IPS-18a (cell line): ENCODE measurements at regions not wholly inside any gene's neighbourhood (a gene's known extent, or its start where the extent isn't known, plus 50 kb on each side); places are given as distances from the start of the nearest gene placed in this dataset.

Source experiments
- H3K27ac ChIP-seq: one replicate; pipeline ENCODE4 v1.5.1; 2013; ENCODE audit warnings: low read length
- H3K27me3 ChIP-seq: one replicate; pipeline ENCODE4 v1.6.1; 2013; ENCODE audit warnings: mild to moderate bottlenecking, low read length; ENCODE audit not compliant: control insufficient read depth, insufficient read depth
- H3K36me3 ChIP-seq: one replicate; pipeline ENCODE4 v1.6.1; 2013; ENCODE audit warnings: low read depth, low read length; ENCODE audit not compliant: control insufficient read depth
- H3K4me1 ChIP-seq: one replicate; pipeline ENCODE4 v1.6.1; 2013; ENCODE audit warnings: low read depth, low read length; ENCODE audit not compliant: control insufficient read depth
- H3K4me3 ChIP-seq: one replicate; pipeline ENCODE4 v1.5.1; 2013; ENCODE audit warnings: low read length
- H3K9ac ChIP-seq: one replicate; pipeline ENCODE4 v1.6.1; 2013; ENCODE audit warnings: mild to moderate bottlenecking, low read length, moderate library complexity
- H3K9me3 ChIP-seq: one replicate; pipeline ENCODE4 v1.6.1; 2013; ENCODE audit warnings: low read depth, low read length; ENCODE audit not compliant: control insufficient read depth

- Histone ChIP-seq H3K4me1 (peaks cover 5% of the 10 kb centered on the region), H3K27me3 (no peaks in the 10 kb centered on the region), H3K9me3 (peaks cover 5% of the 10 kb centered on the region), H3K36me3 (no peaks in the 10 kb centered on the region), H3K27ac (no peak overlapping the region), H3K4me3 (no peak overlapping the region), H3K9ac (no peak overlapping the region)
Measured at GRCh38 chr14:98982986-98983385, 289.0 kb downstream of the BCL11B start.

DNA sequence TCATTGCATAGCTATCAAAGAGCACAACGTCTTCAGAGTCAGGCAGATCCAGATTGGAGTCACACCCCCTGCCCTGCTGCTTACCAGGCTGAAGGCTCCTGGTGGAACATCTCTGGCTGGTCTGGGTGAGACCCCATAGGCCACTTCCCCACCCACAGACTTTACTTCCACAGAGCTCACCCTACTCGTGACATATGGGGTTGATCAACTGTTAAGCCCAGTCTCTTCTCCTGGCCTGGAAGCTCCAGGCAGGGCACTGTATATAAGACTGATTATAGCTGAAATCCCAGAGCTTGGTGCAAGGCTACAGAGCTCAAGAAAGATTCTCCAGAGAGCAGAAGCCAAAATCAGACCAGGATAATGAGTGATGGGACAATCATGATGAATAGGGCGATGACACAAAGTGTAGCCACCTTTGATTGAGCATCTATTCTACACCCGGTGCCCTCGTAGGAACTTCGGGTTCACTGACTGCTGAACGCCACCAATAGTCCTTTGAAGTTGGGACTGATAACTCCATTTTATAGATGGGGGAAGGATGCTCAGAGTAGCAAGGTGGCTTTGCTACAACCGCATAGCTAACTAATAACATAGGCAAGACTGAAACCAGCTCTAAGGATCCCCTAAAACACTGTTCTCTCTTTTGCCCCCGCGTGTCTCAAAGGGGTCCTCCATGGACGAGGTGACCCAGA, 287.8 kb downstream of the BCL11B start:
- Histone ChIP-seq H3K9me3 (no peaks in the 10 kb centered on the region), H3K36me3 (no peaks in the 10 kb centered on the region), H3K27me3 (no peaks in the 10 kb centered on the region), H3K4me1 (peaks cover 5% of the 10 kb centered on the region), H3K9ac (no peak overlapping the region), H3K4me3 (no peak overlapping the region), H3K27ac (no peak overlapping the region)

DNA sequence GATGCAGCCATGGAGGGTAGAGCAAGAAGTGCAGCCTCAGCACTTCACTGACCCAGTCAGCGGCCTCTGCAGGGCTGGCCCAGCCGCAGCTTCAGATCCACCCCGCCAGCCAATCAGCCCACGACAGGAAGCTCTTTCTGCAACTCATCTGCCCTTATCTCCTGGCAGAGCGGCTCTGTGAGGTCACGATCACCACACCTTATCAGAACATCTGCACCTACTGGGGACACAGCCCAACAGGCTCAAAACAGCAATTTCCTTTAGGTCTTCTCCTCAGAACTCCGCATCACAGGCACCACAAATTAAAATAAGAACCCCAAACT, 287.3 kb downstream of the BCL11B start:
- no peaks in the 10 kb centered on the region for H3K36me3 ChIP-seq
- H3K9me3 ChIP-seq, result no peaks in the 10 kb centered on the region
- H3K4me1 ChIP-seq, result peaks cover 5% of the 10 kb centered on the region
- H3K9ac ChIP-seq, result no peak overlapping the region
- H3K4me3 ChIP-seq, result no peak overlapping the region
- no peaks in the 10 kb centered on the region for H3K27me3 ChIP-seq
- H3K27ac ChIP-seq, result no peak overlapping the region

DNA sequence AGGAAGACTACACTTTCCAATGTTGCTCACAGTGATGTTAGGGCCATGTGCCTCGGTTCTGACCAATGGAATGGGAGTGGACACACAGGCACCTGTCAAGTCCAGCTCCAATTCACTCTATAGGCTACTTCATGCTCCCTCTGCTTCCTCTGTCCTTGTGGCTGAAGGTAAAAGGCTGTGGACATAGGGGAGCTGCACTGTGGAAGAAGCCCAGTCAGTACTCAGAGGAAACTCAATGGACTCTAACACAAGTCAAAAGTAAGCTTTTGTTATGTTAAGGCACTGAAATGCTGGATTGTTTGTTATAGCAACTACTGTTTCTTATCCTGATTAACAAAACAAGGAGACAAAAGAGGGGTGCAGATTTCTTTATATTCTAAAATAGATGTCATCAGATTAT, 278.2 kb downstream of the BCL11B start:
- Histone ChIP-seq H3K9me3 (no peaks in the 10 kb centered on the region), H3K36me3 (no peaks in the 10 kb centered on the region), H3K9ac (no peak overlapping the region), H3K27ac (no peak overlapping the region), H3K4me3 (no peak overlapping the region), H3K4me1 (peaks cover 9% of the 10 kb centered on the region), H3K27me3 (no peaks in the 10 kb centered on the region)

- Histone ChIP-seq H3K27me3 (no peaks in the 10 kb centered on the region), H3K36me3 (no peaks in the 10 kb centered on the region), H3K4me1 (peaks cover 9% of the 10 kb centered on the region), H3K9me3 (no peaks in the 10 kb centered on the region), H3K9ac (no peak overlapping the region), H3K27ac (no peak overlapping the region), H3K4me3 (no peak overlapping the region)
Measured at GRCh38 chr14:98994561-98994960, 277.4 kb downstream of the BCL11B start.

GRCh38 chr14:98997526-98998205, 274.3 kb downstream of the BCL11B start:
- no peak overlapping the region for H3K4me3 ChIP-seq
- no peak overlapping the region for H3K9ac ChIP-seq
- no peaks in the 10 kb centered on the region for H3K9me3 ChIP-seq
- H3K27ac ChIP-seq, result no peak overlapping the region
- H3K4me1 ChIP-seq, result peaks cover 15% of the 10 kb centered on the region
- H3K36me3 ChIP-seq, result no peaks in the 10 kb centered on the region
- H3K27me3 ChIP-seq, result no peaks in the 10 kb centered on the region

- Histone ChIP-seq H3K4me3 (no peak overlapping the region), H3K27ac (no peak overlapping the region), H3K27me3 (no peaks in the 10 kb centered on the region), H3K4me1 (peaks cover 6% of the 10 kb centered on the region), H3K9ac (no peak overlapping the region), H3K36me3 (no peaks in the 10 kb centered on the region), H3K9me3 (no peaks in the 10 kb centered on the region)
Measured at GRCh38 chr14:98999345-98999744, 272.7 kb downstream of the BCL11B start.

DNA sequence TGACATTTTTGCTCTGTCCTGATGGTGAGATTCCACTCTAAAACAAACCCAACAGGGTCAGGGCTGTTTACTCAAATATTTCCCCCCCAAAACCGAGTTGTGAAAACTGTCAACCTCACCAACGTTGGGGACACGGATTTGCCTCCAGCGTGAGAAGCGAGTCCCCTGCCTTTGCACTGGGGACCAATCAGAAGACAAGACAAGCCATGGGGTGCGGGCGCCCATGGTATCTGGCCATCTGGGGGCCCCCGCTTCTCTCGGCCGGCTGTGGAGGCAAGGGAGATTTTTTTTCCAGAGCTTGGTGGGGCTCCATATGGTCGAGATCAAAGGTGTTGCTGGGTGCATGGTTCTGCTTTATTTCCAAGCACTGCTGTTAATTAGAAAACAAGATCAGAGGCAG, 272.1 kb downstream of the BCL11B start:
- H3K4me3 ChIP-seq, result no peak overlapping the region
- no peak overlapping the region for H3K9ac ChIP-seq
- no peaks in the 10 kb centered on the region for H3K27me3 ChIP-seq
- no peaks in the 10 kb centered on the region for H3K9me3 ChIP-seq
- no peak overlapping the region for H3K27ac ChIP-seq
- no peaks in the 10 kb centered on the region for H3K36me3 ChIP-seq
- peaks cover 6% of the 10 kb centered on the region for H3K4me1 ChIP-seq

DNA sequence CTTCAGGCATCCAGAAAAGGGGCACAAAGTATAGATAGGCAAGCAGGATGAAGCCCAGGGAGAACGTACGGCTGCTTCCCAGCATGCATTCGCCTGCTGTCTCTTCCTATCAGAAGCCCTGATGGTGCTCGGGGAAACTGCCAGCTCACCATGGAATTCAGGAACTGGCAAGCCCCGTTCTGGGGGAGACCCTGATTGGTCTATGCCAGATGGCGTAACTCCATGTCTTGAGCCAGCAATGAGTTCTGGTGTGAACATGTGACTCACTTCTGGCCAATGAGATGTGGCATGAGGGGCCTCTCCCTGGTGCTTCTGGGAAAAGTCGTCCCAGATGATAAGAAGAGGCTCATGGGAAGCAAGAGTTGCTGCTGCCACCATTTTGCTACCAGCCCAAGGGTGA, 270.8 kb downstream of the BCL11B start:
- peaks cover 6% of the 10 kb centered on the region for H3K4me1 ChIP-seq
- no peak overlapping the region for H3K27ac ChIP-seq
- no peak overlapping the region for H3K4me3 ChIP-seq
- no peaks in the 10 kb centered on the region for H3K27me3 ChIP-seq
- no peak overlapping the region for H3K9ac ChIP-seq
- H3K9me3 ChIP-seq, result no peaks in the 10 kb centered on the region
- no peaks in the 10 kb centered on the region for H3K36me3 ChIP-seq

DNA sequence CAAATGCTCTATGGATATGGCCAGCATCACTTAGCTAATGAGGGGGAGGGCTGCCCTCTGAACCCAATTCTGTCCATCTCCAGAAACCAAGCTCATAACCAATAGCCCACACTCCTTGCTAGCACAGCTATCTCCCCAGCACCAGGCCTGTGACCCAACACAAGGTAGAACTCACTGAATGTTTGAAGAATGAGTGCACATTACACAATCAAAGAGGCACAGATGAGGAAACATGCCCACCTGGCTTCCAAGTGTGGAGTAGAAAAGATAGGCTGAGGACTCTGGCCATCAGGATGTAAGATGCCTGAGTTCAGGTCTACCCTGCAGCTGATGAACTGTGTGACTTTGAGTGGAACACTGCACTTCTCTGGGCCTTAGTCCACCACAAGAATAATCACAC, 268.4 kb downstream of the BCL11B start:
- no peak overlapping the region for H3K9ac ChIP-seq
- H3K36me3 ChIP-seq, result no peaks in the 10 kb centered on the region
- peaks cover 6% of the 10 kb centered on the region for H3K4me1 ChIP-seq
- no peaks in the 10 kb centered on the region for H3K9me3 ChIP-seq
- H3K27ac ChIP-seq, result no peak overlapping the region
- H3K4me3 ChIP-seq, result no peak overlapping the region
- H3K27me3 ChIP-seq, result no peaks in the 10 kb centered on the region

- H3K27ac ChIP-seq, result no peak overlapping the region
- peaks cover 6% of the 10 kb centered on the region for H3K4me1 ChIP-seq
- H3K36me3 ChIP-seq, result no peaks in the 10 kb centered on the region
- H3K27me3 ChIP-seq, result no peaks in the 10 kb centered on the region
- no peak overlapping the region for H3K9ac ChIP-seq
- H3K4me3 ChIP-seq, result no peak overlapping the region
- no peaks in the 10 kb centered on the region for H3K9me3 ChIP-seq
Measured at GRCh38 chr14:99004112-99004511, 267.9 kb downstream of the BCL11B start.

DNA sequence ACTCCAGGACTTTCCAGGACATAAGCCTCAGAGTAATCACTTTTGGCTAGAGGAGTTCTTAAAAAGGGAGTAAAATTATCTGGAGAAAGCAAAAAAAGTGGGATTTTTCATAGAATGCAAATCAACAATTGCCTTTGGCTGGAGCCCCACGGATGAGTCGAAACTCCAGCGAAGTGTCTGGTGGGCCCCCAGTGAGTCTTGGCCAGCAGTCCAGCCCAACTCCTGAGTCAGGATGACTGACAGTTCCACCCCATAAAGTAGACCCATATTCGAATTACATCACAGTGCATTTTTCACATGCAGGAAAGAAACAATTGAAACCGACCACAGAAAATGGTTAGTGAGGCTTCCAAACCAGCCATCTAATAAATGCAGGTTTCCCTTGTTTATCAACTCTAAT, 265.7 kb downstream of the BCL11B start:
- no peaks in the 10 kb centered on the region for H3K27me3 ChIP-seq

More for the DNA sequence above, 265.7 kb downstream of the BCL11B start:
- H3K9me3 ChIP-seq, result no peaks in the 10 kb centered on the region
- H3K36me3 ChIP-seq, result no peaks in the 10 kb centered on the region
- H3K4me1 ChIP-seq, result no peaks in the 10 kb centered on the region
- no peak overlapping the region for H3K4me3 ChIP-seq
- H3K9ac ChIP-seq, result no peak overlapping the region
- H3K27ac ChIP-seq, result no peak overlapping the region
